Ascending aorta (tissue), 2 donors: ENCODE measurements at regions not wholly inside any gene's neighbourhood (a gene's known extent, or its start where the extent isn't known, plus 50 kb on each side); places are given as distances from the start of the nearest gene placed in this dataset.
A peak's percentile ranks its signal among the peaks of the same experiment; 100 is the strongest.

Experiments used
- DNase-seq, 2 donors: peaks; one replicate each; pipeline ENCODE4 v3.0.0-alpha.2; 2019; ENCODE audit warnings: low spot score in 2 of 2
- H3K27ac ChIP-seq, 2 donors: fragments of 200-600 bp; sonication (generic); one replicate each; pipeline ENCODE4 v1.5.1; 2016 to 2017; ENCODE audit warnings: mild to moderate bottlenecking in 1 of 2
- H3K27me3 ChIP-seq: fragments of 200-600 bp; sonication (generic); one replicate; pipeline ENCODE4 v1.5.1; 2017
- H3K36me3 ChIP-seq, 2 donors: fragments of 200-600 bp; sonication (generic); one replicate each; pipeline ENCODE4 v1.5.1; 2016
- H3K4me1 ChIP-seq, 2 donors: fragments of 200-600 bp; sonication (generic); one replicate each; pipeline ENCODE4 v1.5.1; 2016 to 2017; ENCODE audit warnings: mild to moderate bottlenecking in 1 of 2
- H3K4me3 ChIP-seq, 2 donors: fragments of 200-600 bp; sonication (generic); one replicate each; pipeline ENCODE4 v1.5.1; 2016 to 2017; ENCODE audit warnings: mild to moderate bottlenecking in 1 of 2
- H3K9me3 ChIP-seq, 2 donors: fragments of 200-600 bp; sonication (generic); one replicate each; pipeline ENCODE4 v1.5.1; 2016
- intact Hi-C: fragments of 100-400 bp; cut with DNase I; formaldehyde crosslinking; loops from one replicate; pipeline ENCODE4 v1.15.1; 2023
- TF ChIP-seq, protein P1 (sequence below), 3 experiments: fragments of 200-600 bp in 2 of 3; fragments of 450-650 bp in 1 of 3; sonication (generic) in 2 of 3; IDR thresholded peaks; one replicate each; pipeline ENCODE4 v1.5.1; 2016 to 2019; ENCODE audit warnings: antibody characterized with exemption in 3 of 3, mild to moderate bottlenecking in 1 of 3, moderate library complexity in 1 of 3

GRCh38 chr10:31635009-31635408 lies 293.6 kb downstream of the ARHGAP12 start:
- Histone ChIP-seq H3K9me3 (no peaks in the 10 kb centered on the region), H3K27ac (no peak overlapping the region), H3K27me3 (no peaks in the 10 kb centered on the region), H3K4me1 (no peaks in the 10 kb centered on the region), H3K4me3 (no peak overlapping the region), H3K36me3 (no peaks in the 10 kb centered on the region)
- TF ChIP-seq, protein P1, sequence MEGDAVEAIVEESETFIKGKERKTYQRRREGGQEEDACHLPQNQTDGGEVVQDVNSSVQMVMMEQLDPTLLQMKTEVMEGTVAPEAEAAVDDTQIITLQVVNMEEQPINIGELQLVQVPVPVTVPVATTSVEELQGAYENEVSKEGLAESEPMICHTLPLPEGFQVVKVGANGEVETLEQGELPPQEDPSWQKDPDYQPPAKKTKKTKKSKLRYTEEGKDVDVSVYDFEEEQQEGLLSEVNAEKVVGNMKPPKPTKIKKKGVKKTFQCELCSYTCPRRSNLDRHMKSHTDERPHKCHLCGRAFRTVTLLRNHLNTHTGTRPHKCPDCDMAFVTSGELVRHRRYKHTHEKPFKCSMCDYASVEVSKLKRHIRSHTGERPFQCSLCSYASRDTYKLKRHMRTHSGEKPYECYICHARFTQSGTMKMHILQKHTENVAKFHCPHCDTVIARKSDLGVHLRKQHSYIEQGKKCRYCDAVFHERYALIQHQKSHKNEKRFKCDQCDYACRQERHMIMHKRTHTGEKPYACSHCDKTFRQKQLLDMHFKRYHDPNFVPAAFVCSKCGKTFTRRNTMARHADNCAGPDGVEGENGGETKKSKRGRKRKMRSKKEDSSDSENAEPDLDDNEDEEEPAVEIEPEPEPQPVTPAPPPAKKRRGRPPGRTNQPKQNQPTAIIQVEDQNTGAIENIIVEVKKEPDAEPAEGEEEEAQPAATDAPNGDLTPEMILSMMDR (IDR thresholded peaks at IDR 0.05) = no peak
- intact Hi-C loops = no loop called here
- DNase-seq = no peak

GRCh38 chr10:31630861-31631567 lies 297.6 kb downstream of the ARHGAP12 start:
- TF ChIP-seq, protein P1 (IDR thresholded peaks at IDR 0.05) = no peak
- Histone ChIP-seq H3K27me3 (no peaks in the 10 kb centered on the region), H3K4me1 (no peaks in the 10 kb centered on the region), H3K36me3 (no peaks in the 10 kb centered on the region), H3K4me3 (no peak overlapping the region), H3K27ac (no peak overlapping the region), H3K9me3 (peaks cover 0 to 14% of the 10 kb centered on the region in 2 donors)
- DNase-seq = no peak
- intact Hi-C loops = no loop called here

GRCh38 chr10:31625566-31625965 lies 303.1 kb downstream of the ARHGAP12 start:
- Histone ChIP-seq H3K4me1 (peaks cover 3% of the 10 kb centered on the region in 2 donors), H3K9me3 (peaks cover 0 to 26% of the 10 kb centered on the region in 2 donors), H3K4me3 (no peak overlapping the region), H3K36me3 (no peaks in the 10 kb centered on the region), H3K27me3 (no peaks in the 10 kb centered on the region), H3K27ac (no peak overlapping the region)
- TF ChIP-seq, protein P1 (IDR thresholded peaks at IDR 0.05) = no peak
- intact Hi-C loops = no loop called here
- no peak for DNase-seq

DNA sequence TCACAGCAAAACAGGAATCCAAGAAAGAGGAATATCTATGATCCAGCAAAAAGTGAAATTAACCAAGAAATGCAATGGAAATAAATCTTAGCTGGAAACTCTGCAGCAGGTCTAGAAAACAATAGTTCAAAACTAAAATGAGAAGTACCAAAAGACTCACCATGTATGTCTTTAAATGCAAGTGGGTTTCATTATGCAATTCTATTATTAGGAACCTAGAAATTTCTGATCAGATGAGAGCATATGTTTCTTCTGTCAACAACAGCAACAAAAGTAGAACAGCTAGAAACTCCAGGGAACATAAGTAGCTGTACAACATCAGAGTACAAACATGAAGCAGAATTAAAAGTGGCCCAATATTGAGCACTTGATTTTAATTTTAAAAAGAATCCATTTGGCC lies 304.0 kb downstream of the ARHGAP12 start:
- no peaks in the 10 kb centered on the region for H3K36me3 ChIP-seq
- no peaks in the 10 kb centered on the region for H3K27me3 ChIP-seq
- H3K27ac ChIP-seq = no peak overlapping the region
- no peak overlapping the region for H3K4me3 ChIP-seq
- intact Hi-C loops = no loop called here
- DNase-seq = no peak
- TF ChIP-seq, protein P1 (IDR thresholded peaks at IDR 0.05) = no peak
- H3K4me1 ChIP-seq = peaks cover 4% of the 10 kb centered on the region in 2 donors
- peaks cover 0 to 26% of the 10 kb centered on the region in 2 donors for H3K9me3 ChIP-seq

GRCh38 chr10:31623947-31624346 lies 304.7 kb downstream of the ARHGAP12 start:
- Histone ChIP-seq H3K4me1 (peaks cover 6 to 10% of the 10 kb centered on the region in 2 donors), H3K27me3 (no peaks in the 10 kb centered on the region), H3K9me3 (peaks cover 0 to 26% of the 10 kb centered on the region in 2 donors), H3K36me3 (no peaks in the 10 kb centered on the region), H3K4me3 (no peak overlapping the region), H3K27ac (peak overlapping the region; percentile 23 to 65)
- intact Hi-C loops = no loop called here
- no peak for DNase-seq
- TF ChIP-seq, protein P1 (IDR thresholded peaks at IDR 0.05) = no peak
